ENCODE measurements at regions not wholly inside any gene's neighbourhood (a gene's known extent, or its start where the extent isn't known, plus 50 kb on each side); places are given as distances from the start of the nearest gene placed in this dataset.

- no peak overlapping the region for H3K4me3 ChIP-seq (ENCODE audit: low read depth, low read length)
- TF ChIP-seq CTCF (IDR thresholded peaks at IDR 0.05; ENCODE audit: control insufficient read depth, extremely low read depth, insufficient read depth): no peak
Measured at GRCh38 chr10:83108565-83109333, 1030.6 kb upstream of the GHITM start.

GRCh38 chr10:83119346-83119745, 1020.0 kb upstream of the GHITM start:
- no peak for TF ChIP-seq CTCF (IDR thresholded peaks at IDR 0.05; ENCODE audit: control insufficient read depth, extremely low read depth, insufficient read depth)
- DNase-seq (ENCODE audit: low read depth): no peak
- no peak overlapping the region for H3K4me3 ChIP-seq (ENCODE audit: low read depth, low read length)

More at GRCh38 chr10:83108565-83109333, 1030.6 kb upstream of the GHITM start:
- DNase-seq (ENCODE audit: low read depth): no peak

GRCh38 chr10:83122336-83122735, 1017.0 kb upstream of the GHITM start:
- H3K4me3 ChIP-seq (ENCODE audit: low read depth, low read length): no peak overlapping the region
- TF ChIP-seq CTCF (IDR thresholded peaks at IDR 0.05; ENCODE audit: control insufficient read depth, extremely low read depth, insufficient read depth): no peak
- DNase-seq (ENCODE audit: low read depth): no peak

- DNase-seq (ENCODE audit: low read depth): no peak
- H3K4me3 ChIP-seq (ENCODE audit: low read depth, low read length): no peak overlapping the region
- no peak for TF ChIP-seq CTCF (IDR thresholded peaks at IDR 0.05; ENCODE audit: control insufficient read depth, extremely low read depth, insufficient read depth)
Measured at GRCh38 chr10:83127942-83128575, 1011.2 kb upstream of the GHITM start.

- no peak for TF ChIP-seq CTCF (IDR thresholded peaks at IDR 0.05; ENCODE audit: control insufficient read depth, extremely low read depth, insufficient read depth)
- no peak for DNase-seq (ENCODE audit: low read depth)
- H3K4me3 ChIP-seq (ENCODE audit: low read depth, low read length): no peak overlapping the region
Measured at GRCh38 chr10:83140811-83141210, 998.5 kb upstream of the GHITM start.

- H3K4me3 ChIP-seq (ENCODE audit: low read depth, low read length): no peak overlapping the region
- TF ChIP-seq CTCF (IDR thresholded peaks at IDR 0.05; ENCODE audit: control insufficient read depth, extremely low read depth, insufficient read depth): no peak
- peak; percentile 54 for DNase-seq (ENCODE audit: low read depth)
Measured at GRCh38 chr10:83142074-83142563, 997.2 kb upstream of the GHITM start.
